Hepatocyte (in vitro differentiated cells): ENCODE measurements at regions not wholly inside any gene's neighbourhood (a gene's known extent, or its start where the extent isn't known, plus 50 kb on each side); places are given as distances from the start of the nearest gene placed in this dataset.

Experiments used
- EZH2 ChIP-seq: fragments of 200-600 bp; sonication (generic); IDR thresholded peaks from 2 replicates; pipeline ENCODE4 v1.6.1; 2016; ENCODE audit warnings: antibody characterized with exemption, mild to moderate bottlenecking, borderline replicate concordance
- TF ChIP-seq, protein P1 (sequence below): fragments of 200-600 bp; sonication (generic); IDR thresholded peaks from 2 replicates; pipeline ENCODE4 v1.5.1; 2016; ENCODE audit warnings: antibody characterized with exemption, mild to moderate bottlenecking; ENCODE audit not compliant: poor library complexity

DNA sequence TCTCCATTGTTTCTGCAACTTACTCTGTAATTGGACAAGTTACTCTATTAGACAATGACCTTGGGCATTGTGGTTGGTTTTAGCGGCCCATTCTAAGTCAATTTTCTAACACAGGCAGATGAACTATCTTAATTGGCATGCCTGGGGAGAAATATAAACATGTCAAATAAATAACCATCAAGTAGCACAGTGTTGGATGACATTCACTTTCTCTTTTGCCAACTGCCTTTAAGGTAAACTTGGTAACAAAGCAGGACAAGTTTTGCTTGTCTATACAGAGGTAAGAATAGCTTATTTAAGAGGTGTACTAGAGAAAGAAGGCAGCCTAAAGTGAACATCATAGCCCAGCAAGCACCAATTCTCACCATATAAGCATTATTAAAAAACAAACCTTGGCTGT lies 599.6 kb downstream of the GBE1 start:
- TF ChIP-seq, protein P1, sequence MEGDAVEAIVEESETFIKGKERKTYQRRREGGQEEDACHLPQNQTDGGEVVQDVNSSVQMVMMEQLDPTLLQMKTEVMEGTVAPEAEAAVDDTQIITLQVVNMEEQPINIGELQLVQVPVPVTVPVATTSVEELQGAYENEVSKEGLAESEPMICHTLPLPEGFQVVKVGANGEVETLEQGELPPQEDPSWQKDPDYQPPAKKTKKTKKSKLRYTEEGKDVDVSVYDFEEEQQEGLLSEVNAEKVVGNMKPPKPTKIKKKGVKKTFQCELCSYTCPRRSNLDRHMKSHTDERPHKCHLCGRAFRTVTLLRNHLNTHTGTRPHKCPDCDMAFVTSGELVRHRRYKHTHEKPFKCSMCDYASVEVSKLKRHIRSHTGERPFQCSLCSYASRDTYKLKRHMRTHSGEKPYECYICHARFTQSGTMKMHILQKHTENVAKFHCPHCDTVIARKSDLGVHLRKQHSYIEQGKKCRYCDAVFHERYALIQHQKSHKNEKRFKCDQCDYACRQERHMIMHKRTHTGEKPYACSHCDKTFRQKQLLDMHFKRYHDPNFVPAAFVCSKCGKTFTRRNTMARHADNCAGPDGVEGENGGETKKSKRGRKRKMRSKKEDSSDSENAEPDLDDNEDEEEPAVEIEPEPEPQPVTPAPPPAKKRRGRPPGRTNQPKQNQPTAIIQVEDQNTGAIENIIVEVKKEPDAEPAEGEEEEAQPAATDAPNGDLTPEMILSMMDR = no peak
- TF ChIP-seq EZH2 = no peak
